Uterus (tissue), 3 donors: ENCODE measurements at regions not wholly inside any gene's neighbourhood (a gene's known extent, or its start where the extent isn't known, plus 50 kb on each side); places are given as distances from the start of the nearest gene placed in this dataset.

ENCODE experiments used
- DNase-seq, 2 donors: peaks; one replicate each; pipeline ENCODE4 v3.0.0-alpha.2; 2019 to 2020
- H3K27ac ChIP-seq, 2 donors: fragments of 200-600 bp; sonication (generic); 1 replicate in 1 of 2; 2 replicates in 1 of 2; pipeline ENCODE4 v1.5.1; 2016 to 2018
- H3K27me3 ChIP-seq, 2 donors: fragments of 200-600 bp; sonication (generic); one replicate each; pipeline ENCODE4 v1.5.1; 2018 to 2019; ENCODE audit warnings: control low read depth in 1 of 2
- H3K36me3 ChIP-seq, 2 donors: fragments of 200-600 bp; sonication (generic); one replicate each; pipeline ENCODE4 v1.5.1; 2019; ENCODE audit warnings: control low read depth in 1 of 2
- H3K4me1 ChIP-seq, 2 donors: fragments of 200-600 bp; sonication (generic); one replicate each; pipeline ENCODE4 v1.5.1; 2018 to 2019; ENCODE audit warnings: control low read depth in 1 of 2
- H3K4me3 ChIP-seq, 2 donors: fragments of 200-600 bp; sonication (generic); 1 replicate in 1 of 2; 2 replicates in 1 of 2; pipeline ENCODE4 v1.5.1; 2018 to 2019; ENCODE audit warnings: mild to moderate bottlenecking in 1 of 2
- H3K9me3 ChIP-seq, 2 donors: fragments of 200-600 bp; sonication (generic); one replicate each; pipeline ENCODE4 v1.5.1; 2019; ENCODE audit warnings: control low read depth in 1 of 2
- CTCF ChIP-seq, 4 experiments: fragments of 200-600 bp in 2 of 4; fragments of 450-650 bp in 2 of 4; sonication (generic) in 2 of 4; IDR thresholded peaks; one replicate each; pipeline ENCODE4 v1.5.1; 2016 to 2019; ENCODE audit warnings: antibody characterized with exemption in 4 of 4, mild to moderate bottlenecking in 2 of 4, moderate library complexity in 1 of 4
- POLR2A ChIP-seq, 2 donors: fragments of 450-650 bp; IDR thresholded peaks; one replicate each; pipeline ENCODE4 v1.6.1; 2016; ENCODE audit warnings: antibody characterized with exemption in 2 of 2, mild to moderate bottlenecking in 1 of 2, moderate library complexity in 1 of 2
- intact Hi-C: fragments of 100-400 bp; cut with DNase I; formaldehyde crosslinking; loops from one replicate; pipeline ENCODE4 v1.15.1; 2023; ENCODE audit warnings: low total_unique reads
- donor health status: DM: yes; HTN: yes; CAD: no.

GRCh38 chr7:35501681-35502080 is 193.3 kb downstream of the HERPUD2 start:
- H3K27ac ChIP-seq: no peak overlapping the region
- no peaks in the 10 kb centered on the region for H3K36me3 ChIP-seq
- no peak overlapping the region for H3K4me3 ChIP-seq
- no peaks in the 10 kb centered on the region for H3K9me3 ChIP-seq
- no peaks in the 10 kb centered on the region for H3K4me1 ChIP-seq
- DNase-seq: no peak
- no peaks in the 10 kb centered on the region for H3K27me3 ChIP-seq
- intact Hi-C loops: no loop called here
- TF ChIP-seq CTCF (IDR thresholded peaks at IDR 0.05) (no peak), POLR2A (IDR thresholded peaks at IDR 0.05) (no peak)

GRCh38 chr7:35499226-35499625 is 195.7 kb downstream of the HERPUD2 start:
- no peak overlapping the region for H3K27ac ChIP-seq
- intact Hi-C loops: no loop called here
- DNase-seq: no peak
- H3K4me1 ChIP-seq: no peaks in the 10 kb centered on the region
- TF ChIP-seq CTCF (IDR thresholded peaks at IDR 0.05): no peak
- TF ChIP-seq POLR2A (IDR thresholded peaks at IDR 0.05): no peak
- no peaks in the 10 kb centered on the region for H3K36me3 ChIP-seq
- no peaks in the 10 kb centered on the region for H3K27me3 ChIP-seq
- H3K9me3 ChIP-seq: no peaks in the 10 kb centered on the region
- H3K4me3 ChIP-seq: no peak overlapping the region

DNA sequence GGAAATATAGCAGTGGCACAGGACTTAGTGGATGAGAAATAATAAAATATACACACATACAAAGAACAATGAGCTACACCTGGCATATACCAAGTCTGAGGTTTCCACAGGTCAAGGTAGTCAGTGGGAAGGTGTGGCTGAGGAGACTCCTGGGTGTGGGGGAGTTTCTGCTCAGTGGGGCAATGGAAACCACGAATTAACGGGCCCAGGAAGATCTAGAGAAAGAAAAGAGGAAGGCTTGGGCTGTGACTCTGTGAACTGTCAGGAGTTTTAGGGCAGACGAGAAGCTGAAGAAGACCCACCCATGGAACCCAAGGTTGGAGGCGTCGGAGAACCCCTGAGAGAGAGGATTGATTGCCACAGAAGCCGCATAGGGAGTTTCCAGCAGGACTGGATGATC is 196.5 kb downstream of the HERPUD2 start:
- intact Hi-C loops: no loop called here
- Histone ChIP-seq H3K27ac (no peak overlapping the region), H3K4me3 (no peak overlapping the region), H3K9me3 (no peaks in the 10 kb centered on the region), H3K27me3 (no peaks in the 10 kb centered on the region), H3K4me1 (no peaks in the 10 kb centered on the region), H3K36me3 (no peaks in the 10 kb centered on the region)
- DNase-seq: no peak
- TF ChIP-seq CTCF (IDR thresholded peaks at IDR 0.05) (no peak), POLR2A (IDR thresholded peaks at IDR 0.05) (no peak)

- DNase-seq: no peak
- H3K27me3 ChIP-seq: no peaks in the 10 kb centered on the region
- no peaks in the 10 kb centered on the region for H3K4me1 ChIP-seq
- H3K4me3 ChIP-seq: no peak overlapping the region
- H3K27ac ChIP-seq: no peak overlapping the region
- H3K9me3 ChIP-seq: no peaks in the 10 kb centered on the region
- no peaks in the 10 kb centered on the region for H3K36me3 ChIP-seq
- intact Hi-C loops: no loop called here
- TF ChIP-seq CTCF (IDR thresholded peaks at IDR 0.05): no peak
- TF ChIP-seq POLR2A (IDR thresholded peaks at IDR 0.05): no peak
Observed at GRCh38 chr7:35495844-35496243, 199.1 kb downstream of the HERPUD2 start.

DNA sequence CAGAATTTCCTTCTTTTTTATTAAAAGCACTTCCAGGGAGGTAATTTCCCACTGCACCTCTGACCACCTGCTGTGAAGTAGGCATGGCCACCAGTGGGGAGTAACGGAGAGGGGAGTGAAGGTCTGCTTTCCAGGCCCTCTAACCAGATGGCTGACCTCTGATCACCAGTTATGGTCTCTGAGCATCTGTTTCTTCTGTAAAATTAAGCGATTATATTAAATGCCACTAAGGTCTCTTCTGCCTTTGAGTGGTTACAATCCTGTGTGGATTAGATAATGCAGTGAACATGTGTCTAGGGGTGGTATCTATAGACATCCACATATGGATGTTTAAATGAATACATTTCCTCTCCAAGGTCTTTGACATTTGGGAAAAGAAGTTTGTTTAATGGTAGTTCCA is 199.6 kb downstream of the HERPUD2 start:
- intact Hi-C loops: no loop called here
- Histone ChIP-seq H3K4me1 (no peaks in the 10 kb centered on the region), H3K9me3 (no peaks in the 10 kb centered on the region), H3K36me3 (no peaks in the 10 kb centered on the region), H3K4me3 (no peak overlapping the region), H3K27ac (no peak overlapping the region), H3K27me3 (no peaks in the 10 kb centered on the region)
- TF ChIP-seq POLR2A (IDR thresholded peaks at IDR 0.05): no peak
- no peak for TF ChIP-seq CTCF (IDR thresholded peaks at IDR 0.05)
- DNase-seq: no peak
